Kidney glomerular epithelial cell (primary cell): ENCODE measurements at regions not wholly inside any gene's neighbourhood (a gene's known extent, or its start where the extent isn't known, plus 50 kb on each side); places are given as distances from the start of the nearest gene placed in this dataset.

Source experiments
- DNase-seq: peaks from one replicate; lab custom pipeline; 2025; lab: John Stamatoyannopoulos, UW

DNA sequence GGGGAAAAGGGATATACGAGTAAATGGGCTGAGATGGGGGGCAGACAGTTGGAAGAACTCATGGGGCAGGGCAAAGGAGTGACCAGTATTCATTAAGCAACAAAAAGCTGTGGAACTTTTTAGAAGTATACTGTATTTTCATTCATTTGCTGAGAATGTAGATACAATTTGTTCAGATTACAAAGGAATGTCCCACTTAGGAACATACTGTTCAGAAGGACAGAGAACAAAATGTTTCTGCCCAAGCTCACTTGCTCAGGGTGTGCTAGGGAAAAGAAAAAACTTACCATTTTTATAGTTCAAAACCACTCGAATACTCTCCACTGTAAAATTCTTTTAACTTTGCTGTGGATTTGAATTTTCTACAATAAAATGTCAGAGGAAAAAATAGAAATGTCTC is 135.2 kb upstream of the AFF2 start:
- no peak for DNase-seq

DNA sequence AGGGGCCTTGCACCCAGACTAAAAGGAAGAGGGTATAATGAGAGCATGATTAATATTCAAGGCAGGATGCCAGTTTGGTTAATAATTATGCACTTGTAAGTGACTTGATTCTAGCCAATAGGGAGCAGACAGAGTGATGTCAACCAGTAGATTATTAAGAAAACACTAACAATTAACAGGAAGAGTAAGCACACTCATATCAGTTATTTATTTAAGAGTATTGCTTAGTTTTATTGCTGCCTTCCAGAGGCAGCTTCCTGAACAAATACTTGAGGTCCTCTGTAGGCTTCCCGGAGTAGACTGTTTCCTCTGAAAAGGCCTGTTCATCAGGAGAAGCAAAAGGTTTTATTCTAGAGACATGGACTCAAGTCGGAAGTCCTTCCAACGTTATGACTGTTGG is 129.1 kb upstream of the AFF2 start:
- no peak for DNase-seq

DNA sequence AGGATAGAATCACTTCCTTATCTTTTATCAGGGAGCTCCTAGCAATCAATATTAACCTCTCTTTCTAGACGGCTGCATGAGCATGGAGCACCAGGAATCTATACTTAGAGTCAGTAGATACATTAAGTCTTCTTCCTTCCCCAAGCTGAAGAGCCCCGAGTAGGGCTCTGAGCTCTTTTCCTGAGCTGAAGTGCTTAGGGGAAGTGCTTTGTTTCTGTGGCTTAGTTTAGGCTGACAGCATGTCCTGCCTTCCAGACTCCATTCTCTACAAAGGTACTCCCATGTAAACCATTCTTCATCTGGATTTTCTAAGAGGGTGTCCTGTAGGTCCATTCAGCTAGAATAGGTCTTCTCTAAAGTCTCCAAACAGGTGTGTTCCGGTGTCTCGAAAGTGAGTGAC is 127.5 kb upstream of the AFF2 start:
- no peak for DNase-seq

DNA sequence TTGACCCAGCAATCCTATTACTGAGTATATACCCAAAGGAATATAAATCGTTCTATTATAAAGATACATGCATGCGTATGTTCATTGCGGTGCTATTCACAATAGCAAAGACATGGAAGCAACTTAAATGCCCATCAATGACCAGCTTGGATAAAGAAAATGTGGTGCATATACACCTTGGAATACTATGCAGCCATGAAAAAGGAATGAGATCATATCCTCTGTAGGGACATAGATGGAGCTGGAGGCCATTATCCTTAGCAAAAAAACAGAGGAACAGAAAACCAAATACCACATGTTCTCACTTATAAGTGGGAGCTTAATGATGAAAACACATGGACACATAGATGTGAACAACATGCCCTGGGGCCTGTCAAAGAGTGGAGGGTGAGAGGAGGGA is 124.1 kb upstream of the AFF2 start:
- no peak for DNase-seq

DNA sequence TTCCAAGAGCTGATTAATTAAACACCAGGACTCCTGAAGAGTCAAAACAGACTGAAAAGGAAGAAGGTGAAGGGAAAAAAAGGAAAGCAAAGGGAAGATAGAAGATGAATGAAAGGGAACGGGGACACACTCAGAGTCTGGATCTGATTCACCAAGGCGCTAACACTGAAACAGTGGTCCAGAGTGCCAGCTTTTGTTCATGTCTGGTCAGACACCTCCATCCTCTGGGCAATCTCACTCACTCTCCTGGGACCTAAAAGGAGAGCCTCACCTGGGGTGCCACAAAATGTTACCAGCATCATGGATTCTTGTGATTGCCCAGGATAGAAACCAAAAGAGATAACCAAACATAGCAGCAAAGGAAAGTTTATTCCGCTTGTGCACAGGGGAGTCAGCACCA is 120.3 kb upstream of the AFF2 start:
- DNase-seq = no peak

DNA sequence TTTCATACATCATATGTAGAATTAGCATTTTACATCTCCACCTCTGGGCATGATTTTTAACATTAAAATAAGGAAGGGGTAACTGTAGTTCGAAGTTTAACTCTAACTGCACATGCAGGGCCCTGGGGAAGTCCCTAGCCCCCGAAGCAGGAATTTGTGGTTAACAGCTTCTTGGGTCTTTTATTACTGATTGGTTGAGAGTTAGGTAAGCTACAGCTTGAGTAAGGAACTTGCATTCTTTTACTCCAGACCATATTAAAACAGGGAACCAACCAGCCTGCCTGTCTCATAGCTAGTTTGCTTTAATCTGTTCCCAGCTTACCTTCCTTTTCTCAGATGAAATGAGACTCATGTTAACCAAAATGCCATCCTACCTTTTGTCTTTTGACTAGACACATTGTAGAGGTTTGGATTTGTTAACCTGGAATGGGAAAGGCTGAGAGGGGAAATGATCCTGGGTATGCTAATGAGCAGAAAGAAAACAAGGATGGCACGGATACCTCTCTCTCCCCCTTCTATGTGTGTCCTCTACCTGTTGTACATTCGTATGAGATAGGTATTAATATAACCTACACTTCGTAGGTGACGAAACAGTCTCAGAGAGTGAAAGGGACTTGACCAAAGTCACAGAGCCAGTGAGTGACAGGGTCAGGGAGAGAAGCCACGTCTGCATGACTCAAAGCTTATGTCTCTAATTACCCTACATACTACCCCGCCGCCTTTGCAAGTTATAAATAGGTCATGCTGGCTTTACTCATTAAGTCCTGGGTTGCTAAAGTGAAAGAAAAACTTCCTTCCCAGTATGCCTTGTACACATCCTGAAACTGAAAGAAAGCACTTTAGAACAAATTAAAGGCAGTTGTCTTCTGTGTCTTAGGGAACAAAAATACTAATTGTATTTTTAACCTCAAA is 119.5 kb upstream of the AFF2 start:
- DNase-seq = peak; percentile 0

DNA sequence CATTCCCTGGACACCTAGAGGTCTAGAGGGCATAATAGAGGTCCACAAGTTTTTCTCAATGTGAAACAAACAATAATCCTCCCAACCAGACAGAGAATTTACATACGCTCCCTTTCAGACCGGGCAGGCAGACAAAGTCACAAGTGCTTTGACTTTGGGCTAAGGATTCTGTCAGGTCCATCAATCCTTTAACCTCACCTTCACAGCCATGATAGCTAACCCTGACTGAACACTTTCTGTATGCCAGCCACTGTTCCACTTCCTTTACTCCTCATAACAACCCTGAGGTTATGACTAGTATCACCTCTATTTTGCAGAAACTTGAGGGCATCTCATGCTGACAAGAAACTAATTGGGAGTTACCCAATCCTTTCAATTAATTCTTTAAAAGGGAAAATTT is 118.8 kb upstream of the AFF2 start:
- DNase-seq = no peak

DNA sequence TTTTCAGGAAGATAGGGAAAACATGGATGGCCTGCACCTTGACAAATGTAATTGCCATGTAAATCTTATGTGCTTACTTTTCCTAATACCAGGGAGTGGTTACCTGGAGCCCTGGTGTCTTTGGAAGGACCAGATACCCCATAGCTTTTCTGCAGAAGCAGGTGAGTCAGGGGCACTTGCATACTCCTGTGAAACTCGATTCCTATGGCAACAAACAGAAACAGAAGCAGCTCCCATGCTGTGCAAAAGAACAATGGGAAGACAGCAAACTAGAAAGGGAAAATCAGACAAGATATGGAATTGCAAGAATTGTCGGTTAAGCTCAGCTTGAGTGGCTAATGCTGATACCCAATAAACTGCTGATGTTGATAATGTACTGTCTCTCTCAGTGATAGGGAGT is 117.4 kb upstream of the AFF2 start:
- DNase-seq = no peak

DNA sequence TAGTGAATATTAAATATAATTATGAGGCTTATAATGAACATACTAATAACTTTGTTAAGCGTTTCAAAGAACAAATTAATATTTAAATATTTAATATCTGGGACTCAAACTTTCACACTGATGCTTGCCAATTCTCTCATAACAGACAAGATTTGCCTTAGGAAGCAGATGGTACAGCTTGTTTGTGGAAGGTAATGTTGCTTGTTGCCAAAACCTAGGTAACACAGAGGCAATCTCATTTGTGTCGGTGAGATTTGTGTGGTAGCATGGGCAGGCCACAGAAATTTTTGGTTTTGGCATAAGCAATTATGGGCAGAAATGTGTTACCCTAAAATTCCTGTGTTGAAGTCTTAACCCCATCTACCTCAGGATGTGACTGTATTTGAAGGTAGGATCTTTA is 114.9 kb upstream of the AFF2 start:
- no peak for DNase-seq

DNA sequence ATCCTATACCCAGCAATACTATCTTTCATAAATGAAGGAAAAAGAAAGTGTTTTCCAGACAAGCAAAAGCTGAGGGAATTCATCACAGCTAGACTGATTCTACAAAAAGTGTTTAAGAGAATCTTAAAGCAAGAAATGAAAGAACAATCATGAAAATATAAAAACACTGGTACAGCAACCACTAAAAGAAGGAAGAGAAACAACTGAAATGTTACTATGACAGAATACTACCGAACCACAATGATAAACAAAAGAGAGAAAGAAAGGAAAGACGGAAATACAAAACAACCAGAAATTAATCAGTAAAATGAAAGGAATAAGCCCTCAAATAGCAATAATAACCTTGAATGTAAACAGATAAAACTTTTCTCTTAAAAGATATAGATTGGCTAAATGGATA is 110.8 kb upstream of the AFF2 start:
- no peak for DNase-seq

DNA sequence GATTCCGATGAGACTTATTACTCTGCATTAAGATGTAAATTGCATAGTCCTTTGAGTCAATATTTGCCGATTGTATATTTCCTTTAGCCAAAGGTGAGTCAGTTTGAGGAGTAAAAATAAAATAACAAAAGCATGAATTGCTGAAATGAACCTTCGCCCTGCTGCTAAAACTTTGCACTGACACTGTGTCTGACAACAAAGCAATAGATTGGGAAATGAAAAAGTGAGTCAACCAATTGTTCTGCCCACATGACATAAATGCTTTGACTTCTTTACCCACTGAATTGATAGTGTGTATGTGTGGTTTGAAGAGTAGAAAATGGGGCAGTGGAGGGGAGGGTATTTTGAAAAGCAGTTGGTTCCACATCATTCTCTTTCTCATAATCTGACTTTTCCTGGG is 88.4 kb upstream of the AFF2 start:
- no peak for DNase-seq

DNA sequence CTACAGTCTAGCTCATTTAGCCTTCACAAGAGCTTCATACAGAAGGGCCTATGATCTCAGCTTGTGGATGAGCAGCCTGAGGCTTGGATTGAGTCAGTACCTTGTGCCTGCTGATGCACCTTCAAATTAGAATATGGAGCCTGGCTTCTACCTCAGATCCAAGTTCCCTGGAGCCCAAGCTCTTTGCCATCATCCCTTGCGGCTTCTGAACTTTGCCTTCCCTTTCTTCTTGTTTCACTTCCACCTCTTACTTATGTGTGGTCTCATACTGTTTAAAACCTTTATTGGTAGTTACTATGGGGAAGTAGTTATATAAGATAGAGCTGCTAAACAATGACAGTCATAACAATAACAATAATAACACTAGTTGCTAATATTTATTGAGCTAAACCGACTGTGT is 84.3 kb upstream of the AFF2 start:
- no peak for DNase-seq

DNA sequence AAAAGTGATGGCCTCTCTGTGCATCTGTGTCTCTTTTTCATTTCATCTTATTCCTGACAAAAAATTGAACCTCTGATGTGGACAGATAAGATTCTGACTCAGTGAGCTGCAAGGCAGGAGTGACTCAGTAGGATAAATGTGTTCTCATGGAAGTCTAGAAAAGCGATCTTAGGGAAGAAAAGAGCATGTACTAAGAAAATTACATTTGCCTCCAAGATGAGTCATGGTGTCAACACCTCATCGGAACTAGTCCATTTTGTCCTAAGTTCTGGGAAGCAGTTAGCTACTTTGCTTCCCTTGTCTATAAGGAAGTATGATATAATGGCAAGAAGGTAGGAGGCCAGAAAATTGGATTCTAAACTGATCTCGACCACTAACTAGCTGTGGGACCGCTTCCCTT is 83.5 kb upstream of the AFF2 start:
- DNase-seq = no peak

DNA sequence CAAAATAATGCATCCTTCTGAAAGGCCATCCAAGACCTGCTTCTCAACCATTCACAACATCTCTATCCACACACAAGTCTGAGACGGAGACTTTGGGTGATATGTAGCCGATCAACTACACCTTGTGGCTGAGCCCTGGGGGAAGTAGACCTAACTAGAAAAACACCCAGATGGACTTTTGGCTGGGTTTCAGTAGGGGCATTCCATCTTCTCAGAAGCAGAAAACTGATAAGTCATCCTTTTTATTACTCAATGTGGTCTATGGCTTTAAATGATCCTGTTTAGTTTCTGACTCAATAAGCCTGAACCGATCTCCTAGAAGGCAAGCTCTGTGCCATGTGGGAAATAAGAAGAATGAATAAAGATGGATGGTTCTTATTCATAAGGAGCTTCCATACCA is 82.5 kb upstream of the AFF2 start:
- DNase-seq = no peak

DNA sequence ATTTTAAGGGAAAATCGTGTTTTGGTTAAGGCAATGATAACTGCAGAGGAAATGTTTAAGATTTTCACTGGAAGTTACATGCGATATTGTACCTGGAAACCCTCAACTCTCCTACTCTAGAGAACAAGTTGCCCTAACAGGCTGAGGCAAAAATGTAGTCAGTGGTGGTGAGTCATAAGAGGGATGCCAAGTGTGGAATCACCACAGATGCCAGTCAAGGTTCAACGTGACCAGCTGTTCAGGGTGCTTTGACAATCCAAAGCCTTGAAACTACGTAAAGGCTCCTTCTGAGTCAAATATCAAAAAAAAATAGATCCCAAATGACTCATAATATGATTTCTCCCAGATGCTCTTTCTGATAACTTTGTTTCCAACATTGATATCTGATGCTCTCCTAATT is 77.9 kb upstream of the AFF2 start:
- DNase-seq = no peak

DNA sequence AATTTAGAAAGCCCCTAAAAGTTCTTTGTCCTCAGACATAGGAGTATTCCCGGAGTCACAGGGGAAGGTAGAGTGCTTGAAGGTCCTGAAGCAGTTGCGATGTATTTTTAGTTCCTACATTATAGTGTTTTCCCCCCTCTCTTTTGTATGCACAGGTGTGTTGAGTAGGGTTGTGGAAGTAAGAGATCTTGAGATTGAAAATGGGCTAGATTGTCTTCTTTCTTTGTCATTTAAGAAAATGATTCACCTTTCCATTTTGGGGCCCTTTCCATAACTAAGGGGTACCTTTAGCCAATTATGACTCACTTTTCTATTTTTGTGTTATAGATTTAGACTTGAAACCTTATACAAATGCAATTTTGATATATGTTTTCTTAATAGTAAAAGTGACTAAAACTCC is 75.8 kb upstream of the AFF2 start:
- DNase-seq = no peak

DNA sequence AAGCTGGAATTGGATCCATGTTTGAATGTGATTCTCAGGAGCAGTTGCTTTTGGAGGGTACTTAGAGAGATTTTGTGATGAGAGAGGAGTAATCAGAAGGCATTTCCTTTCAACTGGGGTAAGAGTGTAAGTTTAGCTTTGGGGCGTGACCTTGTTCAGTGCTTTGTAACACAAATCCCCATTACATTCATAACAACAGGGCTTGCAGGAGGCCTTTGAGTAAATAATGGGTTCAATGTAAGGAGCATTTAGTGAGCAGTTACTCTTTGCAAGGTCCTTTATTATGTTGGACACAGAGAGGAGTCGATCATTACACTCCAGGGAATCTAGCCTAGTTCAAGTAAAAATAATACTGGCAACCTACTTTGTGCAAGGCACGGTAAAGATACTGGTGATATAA is 74.0 kb upstream of the AFF2 start:
- DNase-seq = no peak

DNA sequence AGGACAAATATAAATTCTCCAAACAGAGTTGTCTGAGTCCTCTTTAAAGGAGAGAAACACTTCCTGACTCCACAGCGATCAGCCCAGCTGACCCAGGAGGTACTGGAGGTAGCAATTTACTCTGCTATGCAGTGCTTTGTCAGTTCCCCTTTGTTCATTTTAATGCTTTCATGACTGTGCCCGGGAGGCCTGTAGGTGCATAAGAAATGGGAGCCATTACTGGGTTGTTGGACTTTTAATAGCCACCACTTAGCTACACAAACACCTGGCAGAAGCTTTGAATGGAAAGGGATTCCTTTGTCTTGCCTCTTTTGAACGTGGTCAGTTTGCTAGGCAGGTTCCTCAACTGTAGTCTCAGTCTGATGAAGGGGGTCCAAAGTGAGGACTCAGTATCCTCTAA is 59.0 kb upstream of the AFF2 start:
- DNase-seq = no peak

DNA sequence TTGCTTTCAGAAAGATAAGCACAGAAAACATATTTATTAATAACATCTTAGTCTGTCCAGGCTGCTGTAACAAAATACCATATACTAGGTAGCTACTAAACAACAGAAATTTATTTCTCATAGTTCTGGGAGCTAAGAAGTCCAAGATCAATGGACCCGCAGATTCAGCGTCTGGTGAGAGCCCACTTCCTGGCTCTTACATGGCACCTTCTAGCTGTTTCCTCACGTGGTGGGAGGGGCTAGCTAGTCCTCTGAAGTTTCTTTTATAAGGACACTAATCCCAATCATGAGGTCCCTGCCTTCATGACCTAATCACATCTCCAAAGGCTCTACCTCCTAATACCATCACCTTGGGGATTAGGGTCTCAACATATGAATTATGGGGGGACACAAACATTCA is 57.2 kb upstream of the AFF2 start:
- no peak for DNase-seq

DNA sequence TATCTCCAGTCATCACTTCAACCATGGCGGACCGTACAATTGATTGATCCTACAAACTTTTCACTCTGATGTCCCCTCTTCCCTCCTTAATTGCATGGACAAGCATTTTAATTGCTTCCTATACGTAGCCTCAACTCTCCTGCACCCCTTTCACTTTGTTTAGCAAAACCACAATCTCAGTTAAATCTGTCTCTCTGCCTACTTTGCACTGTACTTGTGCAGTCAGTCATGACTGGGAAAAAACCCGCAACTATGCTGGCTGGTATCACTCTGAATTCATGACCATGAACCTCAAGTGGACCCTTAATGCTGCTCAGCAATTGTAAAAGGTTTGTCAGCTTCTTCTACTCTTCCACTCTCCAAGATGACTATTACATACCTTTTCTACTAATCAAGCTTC is 51.7 kb upstream of the AFF2 start:
- DNase-seq = no peak
